Astrocyte of the hippocampus (primary cell): ENCODE measurements at regions not wholly inside any gene's neighbourhood (a gene's known extent, or its start where the extent isn't known, plus 50 kb on each side); places are given as distances from the start of the nearest gene placed in this dataset.

Experiments used
- DNase-seq: peaks from one replicate; pipeline ENCODE4 v3.0.0; 2011; ENCODE audit warnings: low read depth, low spot score

GRCh38 chr21:38958940-38959691, 153.4 kb downstream of the ETS2 start:
- DNase-seq = peak; percentile 37

GRCh38 chr21:38958323-38958705, 152.6 kb downstream of the ETS2 start:
- DNase-seq = no peak

- no peak for DNase-seq
Measured at GRCh38 chr21:38957575-38958322, 152.0 kb downstream of the ETS2 start.

GRCh38 chr21:38956856-38957571, 151.3 kb downstream of the ETS2 start:
- peak; percentile 47 for DNase-seq

- no peak for DNase-seq
Measured at GRCh38 chr21:38956521-38956855, 150.8 kb downstream of the ETS2 start.

- no peak for DNase-seq
Measured at GRCh38 chr21:38956007-38956406, 150.3 kb downstream of the ETS2 start.

- DNase-seq = peak; percentile 35
Measured at GRCh38 chr21:38955495-38955894, 149.8 kb downstream of the ETS2 start.

GRCh38 chr21:38954588-38955004, 148.9 kb downstream of the ETS2 start:
- no peak for DNase-seq

- no peak for DNase-seq
Measured at GRCh38 chr21:38953516-38953915, 147.8 kb downstream of the ETS2 start.

GRCh38 chr21:38952890-38953289, 147.2 kb downstream of the ETS2 start:
- DNase-seq = no peak

GRCh38 chr21:38951095-38951730, 145.5 kb downstream of the ETS2 start:
- DNase-seq = no peak

- DNase-seq = no peak
Measured at GRCh38 chr21:38950435-38951094, 144.8 kb downstream of the ETS2 start.

- no peak for DNase-seq
Measured at GRCh38 chr21:38949070-38949380, 143.3 kb downstream of the ETS2 start.

GRCh38 chr21:38948377-38949069, 142.8 kb downstream of the ETS2 start:
- no peak for DNase-seq

- DNase-seq = peak; percentile 61
Measured at GRCh38 chr21:38945545-38946245, 140.0 kb downstream of the ETS2 start.

- no peak for DNase-seq
Measured at GRCh38 chr21:38944903-38945302, 139.2 kb downstream of the ETS2 start.

GRCh38 chr21:38944402-38944801, 138.7 kb downstream of the ETS2 start:
- no peak for DNase-seq

GRCh38 chr21:38942748-38943211, 137.1 kb downstream of the ETS2 start:
- no peak for DNase-seq

- DNase-seq = no peak
Measured at GRCh38 chr21:38938769-38939168, 133.0 kb downstream of the ETS2 start.

- DNase-seq = peak; percentile 51
Measured at GRCh38 chr21:38938343-38938742, 132.6 kb downstream of the ETS2 start.
